HCT116 (cell line): ENCODE measurements at regions not wholly inside any gene's neighbourhood (a gene's known extent, or its start where the extent isn't known, plus 50 kb on each side); places are given as distances from the start of the nearest gene placed in this dataset.

Experiments used
- ATAC-seq: fragments of 200-7000 bp; cut with Tn5 transposase; 2 replicates; pipeline ENCODE4 v1.9.1; 2020; ENCODE audit warnings: mild to moderate bottlenecking, moderate library complexity
- BruUV-seq: library from RNA; stranded (reverse); fragments of 400-500 nt; replicated peaks from 2 replicates; lab custom pipeline; 2021; lab: Mats Ljungman, UMichigan
- CTCF ChIA-PET: fragments of 300-600 bp; sonication (Branson Sonifier 250); formaldehyde crosslinking; loops from one replicate; lab custom pipeline; 2021; ENCODE audit warnings: antibody characterized with exemption; lab: Charles Lee
- POLR2A ChIA-PET: fragments of 300-600, 350-600 bp; sonication (Branson Sonifier 250); formaldehyde crosslinking; loops from one replicate; lab custom pipeline; 2021; ENCODE audit warnings: antibody characterized with exemption; lab: Charles Lee
- RAD21 ChIA-PET, 2 experiments: fragments of 300-600 bp; sonication (Branson Sonifier 250); formaldehyde crosslinking; loops; one replicate each; lab custom pipeline; 2023; ENCODE audit warnings: low total read pairs in 2 of 2; ENCODE audit not compliant: uncharacterized antibody in 2 of 2, unreplicated experiment in 2 of 2, low non-redundant PET in 1 of 2; lab: Charles Lee
- DNase-seq: peaks from one replicate; pipeline ENCODE4 v3.0.0-alpha.2; 2010; ENCODE audit warnings: low read depth, low spot score
- H2AFZ ChIP-seq: fragments of 200-600 bp; shearing (Covaris generic), sonication (generic); 2 replicates; pipeline ENCODE4 v1.6.1; 2017; ENCODE audit warnings: low read depth, mixed run types, mixed read lengths, antibody characterized with exemption, low read length; ENCODE audit not compliant: poor library complexity, severe bottlenecking
- H3K27ac ChIP-seq: 2 replicates; pipeline ENCODE4 v1.5.1; 2012; ENCODE audit warnings: low read depth, low read length
- H3K27me3 ChIP-seq: fragments of 200-600 bp; sonication (generic); 2 replicates; pipeline ENCODE4 v1.6.1; 2016; ENCODE audit warnings: mixed run types, low read length, mixed read lengths; ENCODE audit not compliant: insufficient read depth
- H3K36me3 ChIP-seq, 2 experiments: fragments of 200-500 bp in 1 of 2; fragments of 200-600 bp in 1 of 2; sonication (Bioruptor generic) in 1 of 2; sonication (generic) in 1 of 2; 2 replicates each; pipeline versions ENCODE4 v1.5.1 to v1.6.1; 2014 to 2016; ENCODE audit warnings: low read length in 2 of 2, inconsistent platforms in 1 of 2, mixed read lengths in 1 of 2, mixed run types in 1 of 2; ENCODE audit not compliant: insufficient read depth in 2 of 2, control insufficient read depth in 1 of 2
- H3K4me1 ChIP-seq, 2 experiments: fragments of 200-600 bp in 1 of 2; sonication (generic) in 1 of 2; 2 replicates each; pipeline versions ENCODE4 v1.5.1 to v1.6.1; 2012 to 2017; ENCODE audit warnings: low read length in 2 of 2, inconsistent platforms in 1 of 2, mild to moderate bottlenecking in 1 of 2, mixed read lengths in 1 of 2, mixed run types in 1 of 2, moderate library complexity in 1 of 2; ENCODE audit not compliant: insufficient read depth in 2 of 2, control insufficient read depth in 1 of 2
- H3K4me2 ChIP-seq: fragments of 200-600 bp; sonication (generic); 2 replicates; pipeline ENCODE4 v1.6.1; 2017; ENCODE audit warnings: mixed run types, low read length, mixed read lengths
- H3K4me3 ChIP-seq, 2 experiments: fragments of 200-600 bp in 1 of 2; sonication (generic) in 1 of 2; replicated peaks in 1 of 2; 2 replicates each; pipeline ENCODE4 v1.5.1; 2011 to 2016; ENCODE audit warnings: low read length in 2 of 2, control low read depth in 1 of 2, low read depth in 1 of 2, mild to moderate bottlenecking in 1 of 2, mixed read lengths in 1 of 2, mixed run types in 1 of 2
- H3K79me2 ChIP-seq: fragments of 200-600 bp; sonication (generic); 2 replicates; pipeline ENCODE4 v1.6.1; 2017; ENCODE audit warnings: mild to moderate bottlenecking, mixed run types, low read length, moderate library complexity, mixed read lengths; ENCODE audit not compliant: insufficient read depth
- H3K9ac ChIP-seq: fragments of 200-600 bp; sonication (generic); 2 replicates; pipeline ENCODE4 v1.6.1; 2016; ENCODE audit warnings: low read length, mixed read lengths
- H3K9me2 ChIP-seq: fragments of 200-600 bp; sonication (generic), shearing (Covaris generic); 2 replicates; pipeline ENCODE4 v1.6.1; 2017; ENCODE audit warnings: mixed run types, mild to moderate bottlenecking, moderate library complexity; ENCODE audit not compliant: insufficient read depth
- H3K9me3 ChIP-seq, 2 experiments: fragments of 200-500 bp in 1 of 2; fragments of 200-600 bp in 1 of 2; sonication (Bioruptor generic) in 1 of 2; sonication (generic) in 1 of 2; 2 replicates each; pipeline ENCODE4 v1.6.1; 2014 to 2017; ENCODE audit warnings: low read length in 2 of 2, mixed read lengths in 2 of 2, inconsistent platforms in 1 of 2, low read depth in 1 of 2, mild to moderate bottlenecking in 1 of 2, mixed run types in 1 of 2, moderate library complexity in 1 of 2; ENCODE audit not compliant: control insufficient read depth in 1 of 2, insufficient read depth in 1 of 2
- H4K20me1 ChIP-seq: fragments of 200-600 bp; sonication (generic), shearing (Covaris generic); 2 replicates; pipeline ENCODE4 v1.6.1; 2017; ENCODE audit warnings: mixed run types, mild to moderate bottlenecking, moderate library complexity; ENCODE audit not compliant: insufficient read depth
- ELF1 ChIP-seq: IDR thresholded peaks from 2 replicates; pipeline ENCODE4 v1.6.1; 2012; ENCODE audit warnings: low read depth, borderline replicate concordance
- EZH2 ChIP-seq: fragments of 200-600 bp; sonication (generic); IDR thresholded peaks from 2 replicates; pipeline ENCODE4 v1.6.1; 2017; ENCODE audit warnings: antibody characterized with exemption, mixed run types
- YY1 ChIP-seq: IDR thresholded peaks from 2 replicates; pipeline ENCODE4 v1.6.1; 2011; ENCODE audit warnings: low read length, low read depth, moderate library complexity, mild to moderate bottlenecking; ENCODE audit not compliant: insufficient replicate concordance; ENCODE audit errors: extremely low read depth
- intact Hi-C: fragments of 100-400 bp; cut with micrococcal nuclease; formaldehyde crosslinking; loops from 2 replicates; pipeline ENCODE4 v1.10.0; 2022
- TF ChIP-seq, protein P1 (sequence below): IDR thresholded peaks from 2 replicates; pipeline ENCODE4 v1.6.1; 2011; ENCODE audit warnings: mild to moderate bottlenecking, low read length, moderate library complexity; ENCODE audit not compliant: insufficient replicate concordance; ENCODE audit errors: extremely low read depth
- TF ChIP-seq, protein P2 (sequence below): IDR thresholded peaks from 2 replicates; pipeline ENCODE4 v1.6.1; 2012

DNA sequence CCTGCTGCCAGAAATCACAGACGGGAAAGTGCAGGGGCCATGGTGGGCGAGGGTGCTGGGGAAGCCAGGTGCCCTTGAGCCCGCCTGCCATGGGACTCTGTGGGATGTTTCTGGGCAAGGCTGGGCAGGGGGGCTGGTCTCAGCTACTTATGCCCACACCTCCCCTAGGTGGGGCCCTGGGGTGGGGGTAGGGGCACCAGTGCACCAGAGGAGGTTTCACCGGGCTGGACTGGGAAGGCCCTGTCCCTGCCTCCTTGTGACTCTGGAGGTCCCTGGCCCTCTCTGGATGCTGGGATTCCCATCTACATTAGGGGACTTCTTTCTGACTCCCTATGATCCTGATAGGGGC, 75.2 kb upstream of the WNT11 start:
- Histone ChIP-seq H2AFZ (no peak overlapping the region), H3K79me2 (no peaks in the 10 kb centered on the region), H3K4me3 (no peak overlapping the region), H3K27me3 (no peaks in the 10 kb centered on the region), H4K20me1 (no peaks in the 10 kb centered on the region), H3K9me2 (no peaks in the 10 kb centered on the region), H3K9me3 (no peaks in the 10 kb centered on the region), H3K4me1 (no peaks in the 10 kb centered on the region), H3K27ac (no peak overlapping the region), H3K36me3 (no peaks in the 10 kb centered on the region), H3K4me2 (no peak overlapping the region), H3K9ac (no peak overlapping the region)
- intact Hi-C loops = no loop called here
- ChIA-PET CTCF (no interaction called here), RAD21 (no interaction called here), POLR2A (no interaction called here)
- DNase-seq (no peak), ATAC-seq (no peak)
- TF ChIP-seq, protein P1, sequence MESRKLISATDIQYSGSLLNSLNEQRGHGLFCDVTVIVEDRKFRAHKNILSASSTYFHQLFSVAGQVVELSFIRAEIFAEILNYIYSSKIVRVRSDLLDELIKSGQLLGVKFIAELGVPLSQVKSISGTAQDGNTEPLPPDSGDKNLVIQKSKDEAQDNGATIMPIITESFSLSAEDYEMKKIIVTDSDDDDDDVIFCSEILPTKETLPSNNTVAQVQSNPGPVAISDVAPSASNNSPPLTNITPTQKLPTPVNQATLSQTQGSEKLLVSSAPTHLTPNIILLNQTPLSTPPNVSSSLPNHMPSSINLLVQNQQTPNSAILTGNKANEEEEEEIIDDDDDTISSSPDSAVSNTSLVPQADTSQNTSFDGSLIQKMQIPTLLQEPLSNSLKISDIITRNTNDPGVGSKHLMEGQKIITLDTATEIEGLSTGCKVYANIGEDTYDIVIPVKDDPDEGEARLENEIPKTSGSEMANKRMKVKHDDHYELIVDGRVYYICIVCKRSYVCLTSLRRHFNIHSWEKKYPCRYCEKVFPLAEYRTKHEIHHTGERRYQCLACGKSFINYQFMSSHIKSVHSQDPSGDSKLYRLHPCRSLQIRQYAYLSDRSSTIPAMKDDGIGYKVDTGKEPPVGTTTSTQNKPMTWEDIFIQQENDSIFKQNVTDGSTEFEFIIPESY = no peak
- no peak for TF ChIP-seq EZH2
- BruUV-seq = no TSS peak

DNA sequence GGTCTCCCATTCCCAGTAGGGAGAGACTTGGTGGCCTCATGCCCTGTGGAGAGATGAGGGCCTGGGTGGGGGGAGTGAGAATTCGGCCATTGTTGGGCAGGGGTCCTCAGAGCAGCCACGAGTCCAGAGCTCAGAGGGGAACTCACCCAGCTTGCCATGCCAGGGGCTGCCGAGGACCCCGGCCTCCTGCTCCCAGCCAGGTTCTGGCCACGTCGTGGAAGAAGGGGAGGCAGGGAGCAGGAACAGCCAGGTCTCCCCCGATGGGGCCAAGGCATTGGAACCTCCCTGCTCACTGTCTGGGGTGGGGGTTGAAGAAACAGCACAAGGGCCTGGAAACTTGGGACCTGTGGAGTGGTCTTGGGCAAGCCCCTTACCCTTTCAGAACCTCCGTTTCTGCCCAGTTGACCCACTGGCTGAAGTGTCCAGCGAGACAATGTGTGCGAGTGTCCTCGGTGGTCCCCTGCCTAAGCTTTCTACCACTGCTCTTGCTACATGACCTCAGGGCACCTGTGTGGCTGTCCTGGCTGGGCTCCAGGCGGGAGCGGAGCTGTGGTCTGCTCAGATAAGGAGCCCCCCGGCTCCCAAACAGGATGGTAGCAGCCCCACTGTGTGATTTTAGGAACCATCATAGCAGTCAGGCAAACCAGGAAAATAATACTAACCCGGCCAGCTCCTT, 74.7 kb upstream of the WNT11 start:
- H3K27ac ChIP-seq = no peak overlapping the region
- no peaks in the 10 kb centered on the region for H3K36me3 ChIP-seq
- ATAC-seq = no peak
- H3K9me2 ChIP-seq = no peaks in the 10 kb centered on the region
- intact Hi-C loops = no loop called here
- ChIA-PET RAD21 (no interaction called here), POLR2A (no interaction called here), CTCF (no interaction called here)
- no TSS peak for BruUV-seq
- TF ChIP-seq, protein P2, sequence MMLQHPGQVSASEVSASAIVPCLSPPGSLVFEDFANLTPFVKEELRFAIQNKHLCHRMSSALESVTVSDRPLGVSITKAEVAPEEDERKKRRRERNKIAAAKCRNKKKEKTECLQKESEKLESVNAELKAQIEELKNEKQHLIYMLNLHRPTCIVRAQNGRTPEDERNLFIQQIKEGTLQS = no peak
- TF ChIP-seq YY1 = no peak
- TF ChIP-seq, protein P1 = no peak
- TF ChIP-seq ELF1 = no peak
- no peaks in the 10 kb centered on the region for H4K20me1 ChIP-seq
- no peaks in the 10 kb centered on the region for H3K9me3 ChIP-seq
- no peak overlapping the region for H3K4me3 ChIP-seq
- no peak overlapping the region for H3K4me2 ChIP-seq
- no peaks in the 10 kb centered on the region for H3K79me2 ChIP-seq
- H3K9ac ChIP-seq = no peak overlapping the region
- H3K27me3 ChIP-seq = no peaks in the 10 kb centered on the region
- H3K4me1 ChIP-seq = no peaks in the 10 kb centered on the region
- DNase-seq = no peak
- H2AFZ ChIP-seq = no peak overlapping the region
